Dedifferentiated amniotic fluid mesenchymal stem cell (primary cell): ENCODE measurements at regions not wholly inside any gene's neighbourhood (a gene's known extent, or its start where the extent isn't known, plus 50 kb on each side); places are given as distances from the start of the nearest gene placed in this dataset.

Source experiments
- DNase-seq: peaks from one replicate; pipeline ENCODE4 v3.0.0-alpha.2; 2016; ENCODE audit errors: extremely low spot score

DNA sequence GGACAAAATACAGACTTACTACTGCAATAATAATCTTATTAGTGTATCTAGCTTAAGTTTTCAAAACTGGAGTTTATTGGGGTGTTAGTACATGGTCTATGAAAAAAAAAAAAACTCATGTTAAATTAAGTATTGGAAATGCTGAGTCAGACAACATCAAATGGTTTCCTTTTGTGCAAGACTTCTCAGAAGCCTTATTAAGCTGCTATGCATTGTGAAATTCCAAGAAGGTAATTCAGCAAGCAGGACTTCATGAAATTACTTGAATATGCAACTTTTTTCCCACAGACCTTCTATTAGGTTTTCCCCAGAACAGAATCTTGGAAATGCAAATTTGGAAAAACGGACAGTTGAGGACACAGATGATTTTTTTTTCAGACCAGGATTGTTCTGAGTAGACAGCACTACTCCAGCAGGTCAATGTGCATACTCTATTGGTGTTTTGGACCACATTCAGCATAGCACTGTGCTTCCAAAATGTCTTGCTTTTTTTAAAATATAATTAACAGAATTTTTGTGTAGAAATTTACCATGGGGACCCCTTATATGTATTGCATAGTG, 568.8 kb upstream of the TENM3 start:
- DNase-seq, result no peak

DNA sequence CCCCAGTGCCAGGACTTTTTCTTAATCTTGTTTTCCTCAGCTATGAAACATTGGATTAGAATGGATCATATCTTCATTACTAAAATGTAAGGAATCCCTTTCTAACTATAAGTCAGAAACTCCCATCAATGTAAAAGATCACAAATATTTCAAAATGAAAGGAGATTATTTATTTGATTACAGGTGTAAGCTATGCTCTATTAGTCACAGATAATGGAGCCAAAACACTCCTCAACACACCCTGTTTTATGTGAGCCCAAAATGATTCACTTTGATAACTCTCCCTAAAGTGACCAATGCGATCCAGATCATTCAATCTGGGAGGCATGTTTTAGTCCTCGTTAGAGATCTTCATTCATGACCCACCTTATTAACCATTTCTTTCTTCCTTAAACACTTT, 566.7 kb upstream of the TENM3 start:
- no peak for DNase-seq

DNA sequence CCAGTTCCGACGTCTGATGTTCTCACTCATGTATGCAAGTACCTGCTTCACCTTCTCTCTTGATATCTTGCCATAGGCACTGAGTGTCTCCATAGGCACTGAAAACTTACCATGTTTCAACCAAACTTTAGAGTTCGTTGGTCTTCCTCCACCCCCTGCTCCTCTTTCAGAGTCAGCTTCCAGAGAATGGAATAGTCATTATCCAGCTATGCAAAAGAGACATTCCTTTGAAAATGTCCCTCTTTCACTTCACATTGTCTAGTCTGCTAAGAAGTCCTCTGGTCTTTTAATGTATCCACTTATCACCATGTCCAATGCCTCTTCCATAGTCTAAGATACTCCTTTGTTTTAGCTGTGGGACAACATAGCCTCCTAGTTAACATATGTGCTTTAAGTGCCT, 566.0 kb upstream of the TENM3 start:
- no peak for DNase-seq

DNA sequence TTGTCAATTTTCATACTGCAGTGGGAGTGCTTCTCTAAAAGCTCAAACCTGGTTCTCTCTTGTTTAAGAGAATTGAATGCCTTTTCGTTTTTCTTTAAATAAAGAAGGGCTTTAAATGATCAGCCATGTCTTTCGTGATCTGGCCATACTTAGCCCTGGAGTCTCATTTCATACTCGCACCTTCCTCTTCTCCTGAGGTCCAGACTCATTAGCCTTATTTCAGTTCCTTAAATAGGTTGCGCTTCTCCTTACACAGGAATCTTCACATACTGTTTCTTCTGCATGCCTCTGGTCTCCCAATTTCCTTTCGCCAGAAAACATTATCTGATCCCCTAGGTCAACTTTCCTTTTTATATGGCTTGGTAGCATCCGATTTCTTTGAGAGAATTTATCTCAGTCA, 565.6 kb upstream of the TENM3 start:
- no peak for DNase-seq

GRCh38 chr4:181679754-181680153, 563.4 kb upstream of the TENM3 start:
- DNase-seq, result no peak

DNA sequence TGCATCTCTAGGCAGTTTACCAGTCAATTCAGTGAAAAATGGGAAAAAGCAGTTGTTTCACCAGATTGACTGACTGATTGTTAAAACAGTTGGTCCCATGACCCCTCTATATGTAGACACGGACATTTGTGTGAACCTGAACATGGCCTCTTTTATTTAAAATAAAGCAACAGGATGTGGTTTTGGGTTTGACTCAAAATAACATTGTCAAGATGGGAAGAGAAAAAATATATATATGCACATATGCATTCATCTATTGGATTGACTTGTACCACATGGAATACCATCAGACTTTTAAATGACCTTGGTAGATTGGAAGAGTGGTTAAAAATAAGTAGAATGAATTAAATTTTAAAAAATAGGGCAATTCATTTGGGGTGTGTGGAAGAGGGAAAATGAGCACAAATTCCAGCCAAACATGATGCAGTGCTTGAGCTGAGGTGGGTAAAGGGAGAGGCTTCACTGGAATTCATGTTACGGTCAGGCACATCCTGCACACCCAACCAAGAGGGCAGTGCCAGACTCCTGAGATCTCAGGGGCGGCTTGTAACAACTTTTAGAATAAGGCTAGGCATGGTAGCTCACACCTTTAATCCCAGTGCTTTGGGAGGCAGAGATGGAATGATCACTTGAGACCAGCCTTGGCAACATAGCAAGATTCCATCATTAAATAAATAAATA, 560.7 kb upstream of the TENM3 start:
- no peak for DNase-seq

DNA sequence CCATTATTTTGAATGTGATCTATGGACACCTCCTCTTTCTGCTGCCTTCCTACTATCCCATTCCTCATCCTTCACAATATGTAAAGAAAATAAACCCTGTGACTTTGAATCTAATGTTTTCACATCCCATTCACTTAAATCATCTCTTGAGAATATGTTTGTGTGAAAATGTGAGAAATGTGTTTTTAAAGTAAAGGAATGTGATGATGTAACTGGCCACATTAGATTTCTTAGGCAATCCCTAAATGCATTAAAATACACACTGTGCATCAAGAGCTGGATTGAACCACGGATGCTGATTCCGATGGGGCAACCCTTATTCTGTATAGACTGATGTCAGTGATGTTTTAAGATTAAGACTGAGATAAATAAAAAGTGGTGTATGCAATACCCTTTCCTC, 558.9 kb upstream of the TENM3 start:
- DNase-seq, result peak; percentile 40

- DNase-seq, result no peak
Observed at GRCh38 chr4:181685461-181685860, 557.7 kb upstream of the TENM3 start.

DNA sequence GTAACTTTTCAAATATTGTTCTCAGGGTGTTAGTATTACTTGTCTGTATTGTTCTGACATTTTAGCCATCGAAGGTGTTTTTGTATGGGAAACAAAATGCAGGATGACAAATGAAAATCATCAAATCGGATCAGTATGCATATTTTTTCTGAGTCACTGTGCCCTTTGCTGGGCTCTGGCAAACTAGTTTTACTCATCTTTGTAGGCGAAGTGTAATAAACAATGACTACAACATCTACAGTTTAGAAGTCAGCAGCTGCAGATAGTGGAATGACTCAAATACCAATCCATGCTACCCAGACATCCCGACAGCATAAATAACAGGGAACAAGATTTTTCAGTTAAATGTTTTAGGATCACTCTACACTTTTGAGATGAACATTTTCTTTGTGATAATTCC, 557.3 kb upstream of the TENM3 start:
- DNase-seq, result peak; percentile 75

- DNase-seq, result no peak
Observed at GRCh38 chr4:181687116-181687515, 556.1 kb upstream of the TENM3 start.

DNA sequence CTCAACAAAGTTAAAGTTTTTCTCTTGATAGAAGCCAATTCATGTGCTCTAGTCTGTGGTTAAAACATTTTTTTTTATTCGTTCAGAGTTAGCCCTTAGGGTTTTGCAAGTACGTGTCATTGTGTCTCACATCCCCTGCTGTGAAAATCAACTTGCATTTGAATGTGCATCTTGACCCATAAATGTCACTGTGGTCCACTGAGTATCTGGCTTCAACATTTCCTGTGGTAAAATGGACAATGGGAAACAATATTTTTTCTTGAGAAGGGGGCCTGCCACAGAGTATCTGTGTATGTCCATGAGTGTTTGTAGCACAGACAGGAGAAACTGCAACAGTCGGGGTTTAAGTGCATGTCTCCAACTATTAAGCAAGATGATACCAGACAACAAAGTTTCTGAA, 554.8 kb upstream of the TENM3 start:
- no peak for DNase-seq

DNA sequence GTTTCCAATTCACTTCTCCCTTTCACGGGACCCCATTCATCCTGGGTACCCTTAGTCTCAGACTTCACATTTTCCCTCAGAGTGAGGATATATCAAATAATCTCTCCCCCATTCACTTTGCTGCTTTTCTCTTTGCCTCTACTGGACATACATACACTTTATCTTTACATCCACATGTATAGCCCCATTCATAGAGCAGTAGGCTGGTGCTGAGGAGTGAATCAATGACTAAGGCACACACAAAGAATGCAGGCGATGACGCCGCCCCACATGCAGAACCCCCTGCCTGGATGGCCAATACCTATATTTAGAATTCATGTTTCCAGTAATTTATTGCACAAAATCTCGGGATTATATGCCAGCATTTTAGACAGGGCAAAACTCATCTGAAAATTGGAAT, 554.3 kb upstream of the TENM3 start:
- DNase-seq, result no peak

- no peak for DNase-seq
Observed at GRCh38 chr4:181690498-181690897, 552.7 kb upstream of the TENM3 start.

GRCh38 chr4:181692965-181693364, 550.2 kb upstream of the TENM3 start:
- no peak for DNase-seq

DNA sequence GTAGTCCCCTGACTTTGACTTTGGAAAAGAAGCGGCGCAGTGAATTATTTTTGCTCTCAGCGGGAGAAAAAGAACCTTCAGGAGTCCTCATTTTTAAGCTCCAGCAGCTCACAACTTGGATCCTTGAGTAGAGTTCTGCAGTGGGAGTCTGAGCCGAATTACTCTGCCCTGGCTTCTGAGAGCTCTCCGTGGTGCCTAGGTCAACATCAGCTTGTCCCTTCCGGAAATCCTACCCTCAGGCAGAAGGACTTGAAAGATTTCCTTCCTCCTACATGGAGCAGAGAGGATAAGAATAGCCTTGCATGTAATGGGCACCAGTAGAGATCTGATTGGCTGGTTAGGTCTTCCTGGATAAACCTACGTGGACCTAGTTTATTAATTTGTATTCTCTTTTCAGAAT, 549.7 kb upstream of the TENM3 start:
- no peak for DNase-seq

DNA sequence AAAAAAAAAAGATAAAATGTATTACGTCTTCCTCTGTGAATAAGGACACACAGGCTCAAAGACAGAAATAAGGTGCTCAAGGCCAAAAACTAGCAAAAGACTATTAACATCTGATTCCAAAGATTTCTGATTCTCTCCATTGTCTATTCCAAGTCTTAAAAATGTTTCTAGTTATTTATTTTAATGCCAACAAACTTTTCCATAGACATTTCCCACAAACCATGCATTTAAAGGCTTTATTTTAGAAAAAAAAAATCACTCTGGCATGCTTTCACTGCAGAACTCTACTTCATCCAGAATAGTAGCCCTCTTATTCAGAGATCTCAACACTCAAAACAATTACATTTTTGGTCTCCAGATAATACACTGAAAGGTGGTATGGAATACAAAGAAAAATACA, 545.0 kb upstream of the TENM3 start:
- no peak for DNase-seq

DNA sequence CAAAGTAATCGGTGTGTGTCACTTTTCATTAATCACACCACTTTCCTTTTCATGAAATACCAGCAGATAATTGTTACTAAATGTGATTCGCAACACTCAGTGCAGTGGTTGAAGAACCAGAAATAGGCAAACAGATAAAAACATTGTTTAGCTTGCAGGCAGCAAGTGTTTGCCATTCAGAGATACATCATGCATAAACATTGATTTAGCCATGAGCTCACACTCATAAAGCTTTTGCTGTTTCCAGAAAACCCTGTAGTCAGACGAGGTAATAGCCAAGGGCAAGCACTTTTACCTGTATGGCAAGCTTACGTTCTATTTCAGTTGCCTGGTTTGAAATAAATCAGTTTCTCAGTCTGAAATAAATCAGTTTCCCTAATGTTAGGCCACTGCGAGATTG, 542.0 kb upstream of the TENM3 start:
- no peak for DNase-seq

DNA sequence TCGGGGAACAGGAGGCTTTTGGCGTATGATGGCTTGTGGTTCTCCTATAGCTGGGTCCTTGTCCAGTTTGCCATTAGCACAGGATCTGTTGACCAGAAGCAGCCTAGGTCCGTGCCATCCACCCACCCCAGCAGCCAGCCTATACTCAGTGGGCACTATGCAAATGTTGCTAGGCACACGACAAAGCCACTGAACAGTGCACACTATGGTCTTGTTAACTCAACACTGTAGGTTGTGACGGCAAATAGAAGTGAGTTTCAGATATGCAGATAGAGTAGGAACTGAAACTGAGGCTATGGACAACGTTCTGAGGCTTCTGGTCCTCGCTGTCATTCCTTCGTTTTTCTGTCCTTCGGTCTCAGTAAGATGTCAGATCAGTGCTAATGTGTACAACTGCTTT, 541.3 kb upstream of the TENM3 start:
- DNase-seq, result no peak

DNA sequence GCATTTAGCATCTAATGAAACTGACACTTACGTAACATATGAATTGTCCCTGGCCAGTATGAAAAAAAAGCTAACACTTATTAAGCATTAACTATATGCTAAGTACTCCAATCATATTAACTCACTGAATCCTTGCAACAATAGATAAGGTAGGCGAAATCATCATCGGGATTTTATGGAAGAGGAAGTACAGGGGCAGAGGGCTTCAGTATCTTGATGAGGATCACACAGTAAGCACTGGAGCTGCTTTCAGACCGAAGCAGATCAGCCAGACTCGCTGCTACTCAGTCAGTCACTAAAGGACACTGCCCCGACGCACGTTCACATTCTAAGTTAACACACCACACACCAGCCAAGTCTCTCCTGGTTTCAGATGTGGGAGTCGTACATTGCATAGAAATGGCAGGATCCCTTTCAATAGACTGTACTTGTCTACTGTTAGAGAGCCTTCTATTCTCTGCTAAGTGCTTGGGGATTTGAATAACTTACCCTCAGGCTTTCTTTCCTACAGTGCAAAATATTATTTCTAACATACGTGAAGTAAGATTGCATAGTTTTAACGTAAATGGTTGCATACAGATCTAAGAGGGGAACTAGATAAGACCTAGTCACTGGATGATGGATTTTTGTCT, 540.2 kb upstream of the TENM3 start:
- DNase-seq, result no peak

- DNase-seq, result no peak
Observed at GRCh38 chr4:181710143-181710542, 533.1 kb upstream of the TENM3 start.

DNA sequence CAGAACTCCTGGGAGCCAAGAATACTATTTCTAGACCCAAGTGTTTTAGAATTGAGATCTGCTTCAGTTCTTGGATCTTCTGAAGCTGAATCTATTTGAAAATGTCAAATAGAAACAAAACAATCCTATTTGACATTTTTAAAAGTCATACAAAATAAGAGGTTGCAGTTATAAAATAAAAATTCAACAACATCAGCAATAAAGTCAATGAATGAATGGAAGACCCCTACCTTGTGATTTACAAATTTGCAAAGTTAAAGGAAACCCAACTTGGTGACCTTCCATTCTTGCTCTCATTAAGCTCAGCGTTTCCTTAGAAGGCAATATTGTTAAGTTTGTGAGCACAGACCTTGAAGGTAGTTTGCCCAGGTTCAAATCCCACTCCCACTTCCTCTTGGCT, 531.8 kb upstream of the TENM3 start:
- DNase-seq, result no peak

DNA sequence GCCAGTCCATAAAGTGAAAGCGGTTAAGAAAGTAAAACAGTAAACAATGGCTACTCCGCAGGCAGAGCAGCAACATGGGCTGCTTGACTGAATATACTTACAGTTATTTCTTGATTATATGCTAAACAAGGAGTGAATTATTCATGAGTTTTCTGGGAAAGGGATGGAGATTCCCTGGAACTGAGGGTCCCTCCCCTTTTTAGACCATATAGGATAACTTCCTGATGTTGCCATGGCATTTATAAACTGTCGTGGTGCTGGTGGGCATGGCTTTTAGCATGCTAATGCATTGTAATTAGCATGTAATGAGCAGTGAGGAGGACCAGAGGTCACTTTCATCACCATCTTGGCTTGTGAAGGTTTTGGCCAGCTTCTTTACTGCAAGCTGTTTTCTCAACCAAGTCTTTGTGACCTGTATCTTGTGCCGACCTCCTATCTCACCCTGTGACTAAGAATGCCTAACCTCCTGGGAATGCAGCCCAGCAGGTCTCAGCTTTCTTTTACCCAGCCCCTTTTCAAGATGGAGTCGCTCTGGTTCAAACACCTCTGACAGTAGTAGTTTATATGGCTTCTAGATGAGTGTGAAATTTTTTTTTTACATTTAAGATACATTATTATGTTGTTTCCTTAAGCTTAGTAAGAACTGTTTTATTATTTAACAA, 514.8 kb upstream of the TENM3 start:
- no peak for DNase-seq

GRCh38 chr4:181731900-181732299, 511.3 kb upstream of the TENM3 start:
- DNase-seq, result no peak
